Fibroblast of skin of left quadriceps (primary cell): ENCODE measurements at regions not wholly inside any gene's neighbourhood (a gene's known extent, or its start where the extent isn't known, plus 50 kb on each side); places are given as distances from the start of the nearest gene placed in this dataset.

Source experiments
- DNase-seq, 2 experiments: peaks; one replicate each; pipeline ENCODE4 v3.0.0-alpha.2; 2013; ENCODE audit warnings: low read depth in 2 of 2

- DNase-seq: no peak
Measured at GRCh38 chr4:44817930-44818329, 91.6 kb upstream of the GNPDA2 start.

GRCh38 chr4:44806071-44806470, 79.7 kb upstream of the GNPDA2 start:
- DNase-seq: no peak

GRCh38 chr4:44804301-44804700, 77.9 kb upstream of the GNPDA2 start:
- no peak for DNase-seq

GRCh38 chr4:44801384-44801783, 75.0 kb upstream of the GNPDA2 start:
- no peak for DNase-seq

GRCh38 chr4:44791831-44792230, 65.5 kb upstream of the GNPDA2 start:
- DNase-seq: no peak

- DNase-seq: no peak
Measured at GRCh38 chr4:44777115-44777514, 50.8 kb upstream of the GNPDA2 start.
